ENCODE measurements at regions not wholly inside any gene's neighbourhood (a gene's known extent, or its start where the extent isn't known, plus 50 kb on each side); places are given as distances from the start of the nearest gene placed in this dataset.
"Not testable (repeated sequence)": the region's sequence is repeated elsewhere in the genome, so short reads cannot be mapped to it uniquely, and the experiment has no call there.

DNA sequence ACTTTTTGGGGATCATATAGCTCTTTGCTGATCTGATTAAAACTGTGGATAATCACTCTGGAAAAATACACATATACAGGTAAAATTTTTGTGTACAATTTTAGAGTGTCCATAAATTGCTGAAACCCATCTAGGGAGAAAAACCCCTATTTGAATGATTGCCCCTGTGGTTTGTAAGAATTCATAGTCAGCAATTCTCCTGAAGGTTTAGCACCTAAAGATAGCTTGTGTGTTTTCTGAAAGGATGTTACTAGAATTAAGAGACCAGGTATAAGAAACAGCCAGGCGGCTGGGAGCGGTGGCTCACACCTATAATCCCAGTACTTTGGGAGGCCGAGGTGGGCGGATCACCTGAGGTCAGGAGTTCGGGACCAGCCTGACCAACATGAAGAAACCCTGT, 106.8 kb upstream of the RAP2B start:
- Histone ChIP-seq H3K4me2 (no peak overlapping the region), H4K20me1 (ENCODE audit: insufficient read depth) (no peaks in the 10 kb centered on the region), H3K9me2 (ENCODE audit: insufficient read depth) (no peaks in the 10 kb centered on the region), H3F3A (ENCODE audit: insufficient read depth, low read depth) (peaks cover 60% of the 10 kb centered on the region), H3K36me3 (ENCODE audit: low read depth) (no peaks in the 10 kb centered on the region), H3K4me3 (no peak overlapping the region), H3K27ac (no peak overlapping the region), H3K9me3 (ENCODE audit: insufficient read depth, low read depth) (no peaks in the 10 kb centered on the region), H2AFZ (no peak overlapping the region), H3K4me1 (replicated peaks; ENCODE audit: insufficient read depth) (peaks cover 61% of the 10 kb centered on the region), H3K27me3 (ENCODE audit: insufficient read depth, low read depth) (no peaks in the 10 kb centered on the region), H3K79me2 (ENCODE audit: low read depth) (no peaks in the 10 kb centered on the region)
- TF ChIP-seq EZH2 (IDR thresholded peaks at IDR 0.05; ENCODE audit: low read depth) (no peak), CTCF (conservative IDR thresholded peaks at IDR 0.05) (no peak)
- DNase-seq: no peak
- intact Hi-C loops (cut with micrococcal nuclease; ENCODE audit: unreplicated experiment): no loop called here
- ChIA-PET CTCF (no interaction called here), POLR2A (ENCODE audit: unreplicated experiment) (interaction anchor here (0.6 kb wide), 1 partner anchor 781 kb away, joined by 3 read pairs; no protein-coding TSS in a partner anchor)
- BruUV-seq (replicated peaks): no TSS peak

DNA sequence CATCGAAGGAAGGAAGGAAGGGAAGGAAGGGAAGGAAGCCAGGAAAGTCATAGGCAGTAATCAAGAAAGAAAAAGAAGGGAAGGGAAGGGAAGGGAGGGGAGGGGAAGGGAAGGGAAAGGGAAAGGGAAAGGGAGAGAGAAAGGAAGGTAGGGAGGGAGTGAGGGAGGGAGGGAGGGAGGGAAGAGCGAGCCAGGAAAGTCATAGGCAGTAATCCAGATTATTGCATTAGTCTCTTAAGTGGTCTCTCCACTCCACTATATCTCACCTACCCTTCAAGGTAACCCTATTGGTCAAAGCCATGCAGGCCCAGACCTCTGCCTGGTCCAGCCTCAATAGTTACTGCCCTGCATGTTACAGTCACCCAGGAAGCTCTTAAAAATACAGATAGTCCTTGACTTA, 106.2 kb upstream of the RAP2B start:
- H3K4me1 ChIP-seq (replicated peaks; ENCODE audit: insufficient read depth): peaks cover 55% of the 10 kb centered on the region
- CTCF ChIA-PET: no interaction called here

DNA sequence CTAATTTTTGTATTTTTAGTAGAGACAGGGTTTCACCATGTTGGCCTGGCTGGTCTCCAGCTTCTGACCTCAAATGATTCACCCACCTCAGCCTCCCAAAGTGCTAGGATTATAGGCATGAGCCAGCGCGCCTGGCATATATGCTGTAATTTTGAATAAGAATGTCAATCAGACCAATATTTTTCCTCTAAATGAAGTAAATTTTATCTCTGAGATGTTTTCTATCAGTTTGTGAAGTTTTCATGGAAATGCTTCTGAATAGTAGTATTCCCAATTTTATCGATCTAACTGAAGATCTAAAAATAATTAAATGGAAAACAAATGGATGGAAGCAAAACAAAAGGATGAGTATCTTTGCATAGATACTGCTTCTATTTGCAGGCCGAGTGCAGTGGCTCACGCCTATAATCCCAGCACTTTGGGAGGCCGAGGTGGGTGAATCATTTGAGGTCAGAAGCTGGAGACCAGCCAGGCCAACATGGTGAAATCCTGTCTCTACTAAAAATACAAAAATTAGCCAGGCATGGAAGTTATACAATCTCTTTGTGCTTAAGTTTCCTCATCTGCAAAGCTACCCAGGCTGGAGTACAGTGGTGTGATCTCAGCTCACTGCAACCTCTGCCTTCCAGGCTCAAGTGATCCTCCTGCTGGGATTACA, 103.9 kb upstream of the RAP2B start:
- H3K9me2 ChIP-seq (ENCODE audit: insufficient read depth); H2AFZ ChIP-seq; H3K27me3 ChIP-seq (ENCODE audit: insufficient read depth, low read depth); H4K20me1 ChIP-seq (ENCODE audit: insufficient read depth); CTCF ChIA-PET; H3K9me3 ChIP-seq (ENCODE audit: insufficient read depth, low read depth); BruUV-seq (replicated peaks); H3K79me2 ChIP-seq (ENCODE audit: low read depth); intact Hi-C loops (cut with micrococcal nuclease; ENCODE audit: unreplicated experiment); H3K36me3 ChIP-seq (ENCODE audit: low read depth): not testable (repeated sequence)
- Histone ChIP-seq H3K4me3 (peak overlapping the region; percentile 12; the same call in 1 of the 2 replicates), H3K4me1 (replicated peaks; ENCODE audit: insufficient read depth) (peaks cover 43% of the 10 kb centered on the region), H3K4me2 (peak overlapping the region; percentile 51), H3K27ac (peak overlapping the region; percentile 90), H3F3A (ENCODE audit: insufficient read depth, low read depth) (peaks cover 31% of the 10 kb centered on the region)
- POLR2A ChIA-PET (ENCODE audit: unreplicated experiment): interaction anchor here (0.7 kb wide), 1 partner anchor 614 kb away, joined by 10 read pairs; no protein-coding TSS in a partner anchor
- peak; percentile 53 to 65 for DNase-seq

More for the DNA sequence above, 106.2 kb upstream of the RAP2B start:
- Histone ChIP-seq H3K4me3 (no peak overlapping the region), H3K27ac (no peak overlapping the region), H4K20me1 (ENCODE audit: insufficient read depth) (no peaks in the 10 kb centered on the region), H3K4me2 (no peak overlapping the region), H3F3A (ENCODE audit: insufficient read depth, low read depth) (peaks cover 55% of the 10 kb centered on the region), H3K9me3 (ENCODE audit: insufficient read depth, low read depth) (no peaks in the 10 kb centered on the region), H3K79me2 (ENCODE audit: low read depth) (no peaks in the 10 kb centered on the region), H2AFZ (no peak overlapping the region), H3K27me3 (ENCODE audit: insufficient read depth, low read depth) (no peaks in the 10 kb centered on the region), H3K36me3 (ENCODE audit: low read depth) (no peaks in the 10 kb centered on the region), H3K9me2 (ENCODE audit: insufficient read depth) (no peaks in the 10 kb centered on the region)
- no peak for DNase-seq
- intact Hi-C loops (cut with micrococcal nuclease; ENCODE audit: unreplicated experiment): no loop called here
- POLR2A ChIA-PET (ENCODE audit: unreplicated experiment): no interaction called here
- no TSS peak for BruUV-seq (replicated peaks)
- TF ChIP-seq CTCF (conservative IDR thresholded peaks at IDR 0.05): no peak
- no peak for TF ChIP-seq EZH2 (IDR thresholded peaks at IDR 0.05; ENCODE audit: low read depth)

- Histone ChIP-seq H2AFZ (no peak overlapping the region), H3K9me3 (ENCODE audit: insufficient read depth, low read depth) (no peaks in the 10 kb centered on the region), H3K36me3 (ENCODE audit: low read depth) (no peaks in the 10 kb centered on the region), H3K4me1 (replicated peaks; ENCODE audit: insufficient read depth) (peaks cover 33% of the 10 kb centered on the region), H3K9me2 (ENCODE audit: insufficient read depth) (no peaks in the 10 kb centered on the region), H3K27me3 (ENCODE audit: insufficient read depth, low read depth) (no peaks in the 10 kb centered on the region), H4K20me1 (ENCODE audit: insufficient read depth) (no peaks in the 10 kb centered on the region), H3K4me2 (no peak overlapping the region), H3F3A (ENCODE audit: insufficient read depth, low read depth) (peaks cover 28% of the 10 kb centered on the region), H3K27ac (no peak overlapping the region), H3K4me3 (no peak overlapping the region), H3K79me2 (ENCODE audit: low read depth) (no peaks in the 10 kb centered on the region)
- no peak for TF ChIP-seq CTCF (conservative IDR thresholded peaks at IDR 0.05)
- no peak for TF ChIP-seq EZH2 (IDR thresholded peaks at IDR 0.05; ENCODE audit: low read depth)
- DNase-seq: no peak
- POLR2A ChIA-PET (ENCODE audit: unreplicated experiment): interaction anchor here (0.7 kb wide), 1 partner anchor 99 kb away, joined by 8 read pairs; no protein-coding TSS in a partner anchor
- CTCF ChIA-PET: no interaction called here
- intact Hi-C loops (cut with micrococcal nuclease; ENCODE audit: unreplicated experiment): no loop called here
- no TSS peak for BruUV-seq (replicated peaks)
These were observed 101.7 kb upstream of the RAP2B start for GRCh38 chr3:153060346-153060745.

Measured in PC-9 (cell line).